SK-N-SH (cell line): ENCODE measurements at regions not wholly inside any gene's neighbourhood (a gene's known extent, or its start where the extent isn't known, plus 50 kb on each side); places are given as distances from the start of the nearest gene placed in this dataset.

Source experiments
- CTCF ChIA-PET: fragments of 300-600, 350-600 bp; formaldehyde crosslinking; extraction: SDS; loops from one replicate; lab custom pipeline; 2021; lab: Yijun Ruan, JAX
- POLR2A ChIA-PET: fragments of 350-600 bp; sonication (Branson Sonifier 250); formaldehyde crosslinking; extraction: SDS; loops from one replicate; lab custom pipeline; 2020; ENCODE audit warnings: antibody characterized with exemption, inconsistent platforms; lab: Yijun Ruan, JAX
- DNase-seq: peaks from one replicate; pipeline ENCODE4 v3.0.0; 2012
- H2AFZ ChIP-seq: fragments of 200-600 bp; sonication (generic); 2 replicates; pipeline ENCODE4 v1.8.1; 2016; ENCODE audit warnings: antibody characterized with exemption, mild to moderate bottlenecking, low read depth
- H3F3A ChIP-seq: fragments of 200-600 bp; sonication (generic); replicated peaks from 2 replicates; pipeline ENCODE3; 2016; ENCODE audit warnings: antibody characterized with exemption, mild to moderate bottlenecking; ENCODE audit not compliant: insufficient read depth
- H3K27ac ChIP-seq, 2 experiments: fragments of 200-500 bp in 1 of 2; fragments of 200-600 bp in 1 of 2; sonication (Bioruptor generic) in 1 of 2; sonication (generic), shearing (Covaris generic) in 1 of 2; 2 replicates each; pipeline versions ENCODE4 v1.5.1 to v1.6.1; 2014 to 2016; ENCODE audit warnings: low read depth in 2 of 2, inconsistent platforms in 1 of 2, low read length in 1 of 2, mild to moderate bottlenecking in 1 of 2, mixed read lengths in 1 of 2
- H3K27me3 ChIP-seq: fragments of 200-600 bp; sonication (generic), shearing (Covaris generic); 2 replicates; pipeline ENCODE4 v1.6.1; 2016; ENCODE audit warnings: mixed run types; ENCODE audit not compliant: insufficient read depth
- H3K36me3 ChIP-seq, 2 experiments: fragments of 200-500 bp in 1 of 2; fragments of 200-600 bp in 1 of 2; sonication (Bioruptor generic) in 1 of 2; sonication (generic) in 1 of 2; replicated peaks in 1 of 2; 2 replicates each; pipeline versions ENCODE3 to v1.5.1; 2014 to 2016; ENCODE audit warnings: low read length in 1 of 2, mild to moderate bottlenecking in 1 of 2; ENCODE audit not compliant: insufficient read depth in 2 of 2, control insufficient read depth in 1 of 2
- H3K4me1 ChIP-seq, 2 experiments: fragments of 200-500 bp in 1 of 2; fragments of 200-600 bp in 1 of 2; sonication (Bioruptor generic) in 1 of 2; sonication (generic), shearing (Covaris generic) in 1 of 2; 2 replicates each; pipeline versions ENCODE4 v1.5.1 to v1.6.1; 2014 to 2016; ENCODE audit warnings: low read depth in 1 of 2, low read length in 1 of 2, mixed run types in 1 of 2; ENCODE audit not compliant: insufficient read depth in 2 of 2, control insufficient read depth in 1 of 2
- H3K4me2 ChIP-seq: fragments of 200-600 bp; sonication (generic), shearing (Covaris generic); 2 replicates; pipeline ENCODE4 v1.6.1; 2017; ENCODE audit warnings: mixed run types
- H3K4me3 ChIP-seq, 2 experiments: fragments of 200-500 bp in 1 of 2; fragments of 200-600 bp in 1 of 2; sonication (Bioruptor generic) in 1 of 2; sonication (generic), shearing (Covaris generic) in 1 of 2; 2 replicates each; pipeline versions ENCODE4 v1.5.1 to v1.8.1; 2014 to 2016; ENCODE audit warnings: low read depth in 2 of 2, inconsistent platforms in 1 of 2, low read length in 1 of 2, mild to moderate bottlenecking in 1 of 2, mixed read lengths in 1 of 2, moderate library complexity in 1 of 2
- H3K79me2 ChIP-seq: fragments of 200-600 bp; sonication (generic); 2 replicates; pipeline ENCODE4 v1.8.1; 2017; ENCODE audit warnings: mild to moderate bottlenecking; ENCODE audit not compliant: insufficient read depth
- H3K9ac ChIP-seq: fragments of 200-600 bp; sonication (generic); 2 replicates; pipeline ENCODE4 v1.6.1; 2017; ENCODE audit warnings: mixed run types
- H3K9me2 ChIP-seq: fragments of 200-600 bp; sonication (generic); 2 replicates; pipeline ENCODE4 v1.6.1; 2017; ENCODE audit warnings: mixed run types
- H3K9me3 ChIP-seq: fragments of 200-600 bp; sonication (generic); 2 replicates; pipeline ENCODE4 v1.6.1; 2017; ENCODE audit warnings: mixed run types, mild to moderate bottlenecking, moderate library complexity
- H4K20me1 ChIP-seq: fragments of 200-600 bp; sonication (generic); 2 replicates; pipeline ENCODE4 v1.6.1; 2017; ENCODE audit warnings: mild to moderate bottlenecking, mixed run types; ENCODE audit not compliant: insufficient read depth
- CHD2 ChIP-seq: fragments of 150-350 bp; IDR thresholded peaks from 2 replicates; pipeline ENCODE4 v1.6.1; 2018; ENCODE audit warnings: low read length; ENCODE audit not compliant: partially characterized antibody
- EZH2phosphoT487 ChIP-seq: fragments of 200-600 bp; sonication (generic); IDR thresholded peaks from 2 replicates; pipeline ENCODE4 v1.6.1; 2017; ENCODE audit warnings: low read depth, mixed run types, mild to moderate bottlenecking, antibody characterized with exemption, moderate library complexity, borderline replicate concordance
- FOXJ3 ChIP-seq: sonication (generic); formaldehyde crosslinking; IDR thresholded peaks from 2 replicates; pipeline ENCODE4 v1.5.1; 2020; ENCODE audit warnings: mild to moderate bottlenecking, missing genetic modification reagents
- FOXM1 ChIP-seq: IDR thresholded peaks from 2 replicates; pipeline ENCODE4 v1.4.0; 2012; ENCODE audit warnings: low read depth, mild to moderate bottlenecking
- GABPA ChIP-seq: IDR thresholded peaks from 2 replicates; pipeline ENCODE4 v1.4.0; 2012; ENCODE audit warnings: low read depth, mild to moderate bottlenecking
- GATA2 ChIP-seq: sonication (generic); formaldehyde crosslinking; IDR thresholded peaks from 2 replicates; pipeline ENCODE4 v1.5.0; 2020; ENCODE audit warnings: mild to moderate bottlenecking, missing genetic modification reagents
- IRF3 ChIP-seq: fragments of 150-350 bp; IDR thresholded peaks from 2 replicates; pipeline ENCODE4 v1.6.1; 2016; ENCODE audit warnings: mild to moderate bottlenecking, low read depth, low read length
- JUND ChIP-seq: IDR thresholded peaks from 2 replicates; pipeline ENCODE4 v1.4.0; 2012
- MEF2A ChIP-seq: IDR thresholded peaks from 2 replicates; pipeline ENCODE4 v1.4.0; 2012; ENCODE audit warnings: low read depth, borderline replicate concordance
- MXI1 ChIP-seq: IDR thresholded peaks from 2 replicates; pipeline ENCODE4 v1.6.1; 2012; ENCODE audit warnings: mild to moderate bottlenecking, low read depth, low read length, improper control_type of control experiment
- NFIC ChIP-seq: IDR thresholded peaks from 2 replicates; pipeline ENCODE4 v1.4.0; 2012; ENCODE audit warnings: borderline replicate concordance
- NRF1 ChIP-seq: IDR thresholded peaks from 2 replicates; pipeline ENCODE4 v1.6.1; 2012; ENCODE audit warnings: low read depth, mild to moderate bottlenecking, low read length
- PBX3 ChIP-seq: IDR thresholded peaks from 2 replicates; pipeline ENCODE4; 2012
- RFX5 ChIP-seq: IDR thresholded peaks from 2 replicates; pipeline ENCODE4 v1.6.1; 2012; ENCODE audit warnings: mild to moderate bottlenecking, improper control_type of control experiment, low read length
- RXRA ChIP-seq: IDR thresholded peaks from 2 replicates; pipeline ENCODE4 v1.4.0; 2012; ENCODE audit warnings: low read depth, mild to moderate bottlenecking, borderline replicate concordance
- SIN3A ChIP-seq: IDR thresholded peaks from 2 replicates; pipeline ENCODE4 v1.6.1; 2012; ENCODE audit warnings: low read depth, mild to moderate bottlenecking, low read length, moderate library complexity, borderline replicate concordance
- TAF1 ChIP-seq: IDR thresholded peaks from 2 replicates; pipeline ENCODE4 v1.6.1; 2012; ENCODE audit warnings: low read depth, mild to moderate bottlenecking, low read length, moderate library complexity, borderline replicate concordance
- TCF12 ChIP-seq: IDR thresholded peaks from 2 replicates; pipeline ENCODE4 v1.4.0; 2012
- TEAD4 ChIP-seq: IDR thresholded peaks from 2 replicates; pipeline ENCODE4 v1.4.0; 2012; ENCODE audit warnings: mild to moderate bottlenecking, borderline replicate concordance; ENCODE audit not compliant: insufficient read depth
- USF1 ChIP-seq: IDR thresholded peaks from 2 replicates; pipeline ENCODE4 v1.4.0; 2012; ENCODE audit warnings: low read depth, borderline replicate concordance
- YY1 ChIP-seq: IDR thresholded peaks from 2 replicates; pipeline ENCODE4 v1.4.0; 2012; ENCODE audit warnings: low read depth, mild to moderate bottlenecking
- WGBS: methylation state at CpG from one replicate; pipeline ENCODE4 v1.1.6; 2017; ENCODE audit warnings: low lambda C conversion rate; 5-methylcytosine and 5-hydroxymethylcytosine counted together

GRCh38 chr15:96497951-96498350, 167.5 kb downstream of the NR2F2 start (continued):
- no peak for TF ChIP-seq IRF3
- TF ChIP-seq RXRA, result no peak
- no peak for TF ChIP-seq YY1
- TF ChIP-seq USF1, result no peak
- no peak for TF ChIP-seq PBX3
- no peak for TF ChIP-seq GATA2 (CRISPR knock-in tag)
- TF ChIP-seq EZH2phosphoT487, result no peak

GRCh38 chr15:96500508-96500907, 170.0 kb downstream of the NR2F2 start:
- Histone ChIP-seq H3K27ac (no peak overlapping the region), H3K4me1 (no peaks in the 10 kb centered on the region), H3K36me3 (no peaks in the 10 kb centered on the region), H4K20me1 (no peaks in the 10 kb centered on the region), H2AFZ (no peak overlapping the region), H3K9ac (no peak overlapping the region), H3K27me3 (no peaks in the 10 kb centered on the region), H3F3A (no peaks in the 10 kb centered on the region), H3K4me3 (no peak overlapping the region), H3K9me2 (no peaks in the 10 kb centered on the region), H3K4me2 (no peak overlapping the region), H3K9me3 (no peaks in the 10 kb centered on the region), H3K79me2 (no peaks in the 10 kb centered on the region)
- WGBS, result 17% methylated on average over 5 of the region's 5 CpGs
- POLR2A ChIA-PET, result no interaction called here
- DNase-seq, result no peak
- TF ChIP-seq FOXJ3 (CRISPR knock-in tag) (no peak), IRF3 (no peak)
- CTCF ChIA-PET, result interaction anchor here (1.1 kb wide), 1 partner anchor 37 kb away, joined by 3 read pairs; no protein-coding TSS in a partner anchor

- Histone ChIP-seq H3K27me3 (no peaks in the 10 kb centered on the region), H3K79me2 (no peaks in the 10 kb centered on the region), H3K9ac (no peak overlapping the region), H3K4me3 (no peak overlapping the region), H3F3A (no peaks in the 10 kb centered on the region), H3K4me1 (no peaks in the 10 kb centered on the region), H3K9me3 (no peaks in the 10 kb centered on the region), H3K36me3 (no peaks in the 10 kb centered on the region), H3K27ac (no peak overlapping the region), H3K4me2 (no peak overlapping the region), H4K20me1 (no peaks in the 10 kb centered on the region), H2AFZ (no peak overlapping the region), H3K9me2 (no peaks in the 10 kb centered on the region)
- no peak for DNase-seq
- ChIA-PET CTCF (no interaction called here), POLR2A (no interaction called here)
- WGBS, result 14% methylated on average over 1 of the region's 1 CpG
- TF ChIP-seq CHD2 (no peak), TAF1 (no peak), SIN3A (no peak), NRF1 (no peak), GATA2 (CRISPR knock-in tag) (no peak), MXI1 (no peak), TEAD4 (no peak), NFIC (no peak), GABPA (no peak), MEF2A (no peak), RFX5 (no peak), TCF12 (no peak), FOXJ3 (CRISPR knock-in tag) (no peak), JUND (no peak), USF1 (no peak), PBX3 (no peak), FOXM1 (no peak)
These were observed 170.9 kb downstream of the NR2F2 start for GRCh38 chr15:96501362-96501761.
